ENCODE measurements at regions not wholly inside any gene's neighbourhood (a gene's known extent, or its start where the extent isn't known, plus 50 kb on each side); places are given as distances from the start of the nearest gene placed in this dataset.
A peak's percentile ranks its signal among the peaks of the same experiment; 100 is the strongest.

- DNase-seq (ENCODE audit: low read depth): no peak
- TF ChIP-seq, protein P1, sequence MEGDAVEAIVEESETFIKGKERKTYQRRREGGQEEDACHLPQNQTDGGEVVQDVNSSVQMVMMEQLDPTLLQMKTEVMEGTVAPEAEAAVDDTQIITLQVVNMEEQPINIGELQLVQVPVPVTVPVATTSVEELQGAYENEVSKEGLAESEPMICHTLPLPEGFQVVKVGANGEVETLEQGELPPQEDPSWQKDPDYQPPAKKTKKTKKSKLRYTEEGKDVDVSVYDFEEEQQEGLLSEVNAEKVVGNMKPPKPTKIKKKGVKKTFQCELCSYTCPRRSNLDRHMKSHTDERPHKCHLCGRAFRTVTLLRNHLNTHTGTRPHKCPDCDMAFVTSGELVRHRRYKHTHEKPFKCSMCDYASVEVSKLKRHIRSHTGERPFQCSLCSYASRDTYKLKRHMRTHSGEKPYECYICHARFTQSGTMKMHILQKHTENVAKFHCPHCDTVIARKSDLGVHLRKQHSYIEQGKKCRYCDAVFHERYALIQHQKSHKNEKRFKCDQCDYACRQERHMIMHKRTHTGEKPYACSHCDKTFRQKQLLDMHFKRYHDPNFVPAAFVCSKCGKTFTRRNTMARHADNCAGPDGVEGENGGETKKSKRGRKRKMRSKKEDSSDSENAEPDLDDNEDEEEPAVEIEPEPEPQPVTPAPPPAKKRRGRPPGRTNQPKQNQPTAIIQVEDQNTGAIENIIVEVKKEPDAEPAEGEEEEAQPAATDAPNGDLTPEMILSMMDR (conservative IDR thresholded peaks at IDR 0.05; ENCODE audit: low read depth, low read length): no peak
- no peak overlapping the region for H3K4me3 ChIP-seq (ENCODE audit: low read depth, low read length)
Observed at GRCh38 chr2:174670446-174670845, 72.8 kb upstream of the WIPF1 start.

DNA sequence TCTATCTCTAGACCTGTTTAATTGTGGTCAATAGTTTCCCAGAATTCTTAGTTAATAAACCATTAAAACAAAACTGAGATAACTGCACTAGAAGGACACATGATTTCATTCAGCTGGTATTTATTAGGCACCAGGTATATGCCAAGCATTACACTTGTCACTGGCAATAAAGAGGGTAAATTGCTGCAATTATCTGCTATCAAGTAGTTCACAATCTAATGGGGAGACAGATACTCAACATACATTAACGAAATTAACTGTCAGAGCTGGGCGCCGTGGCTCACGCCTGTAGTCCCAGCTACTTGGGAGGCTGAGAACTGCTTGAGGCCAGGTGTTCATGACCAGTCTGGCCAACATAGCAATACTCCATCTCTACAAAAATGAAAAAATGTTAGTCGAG, 71.7 kb upstream of the WIPF1 start:
- no peak for DNase-seq (ENCODE audit: low read depth)
- H3K4me3 ChIP-seq (ENCODE audit: low read depth, low read length): no peak overlapping the region
- TF ChIP-seq, protein P1 (conservative IDR thresholded peaks at IDR 0.05; ENCODE audit: low read depth, low read length): no peak

DNA sequence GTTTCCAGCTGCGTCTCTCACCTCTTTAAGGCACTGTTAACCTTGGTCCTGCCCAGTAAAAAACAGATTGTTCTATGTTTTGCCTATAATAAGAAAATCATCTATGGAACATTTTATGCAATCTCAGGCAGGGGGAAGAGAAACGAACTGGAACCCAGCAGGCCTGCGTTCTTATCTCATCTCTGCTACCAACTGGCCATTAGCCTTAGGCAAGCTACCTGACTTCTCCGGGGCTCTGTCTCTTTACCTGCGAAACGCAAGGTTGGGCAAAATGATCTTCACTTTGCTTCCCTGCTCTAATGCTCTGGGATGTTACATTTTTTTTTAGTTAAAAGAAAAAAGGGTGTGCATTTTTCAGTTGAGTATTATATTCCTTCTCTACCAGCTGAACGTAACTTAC, 70.5 kb upstream of the WIPF1 start:
- TF ChIP-seq, protein P1 (conservative IDR thresholded peaks at IDR 0.05; ENCODE audit: low read depth, low read length): no peak
- DNase-seq (ENCODE audit: low read depth): no peak
- H3K4me3 ChIP-seq (ENCODE audit: low read depth, low read length): no peak overlapping the region

DNA sequence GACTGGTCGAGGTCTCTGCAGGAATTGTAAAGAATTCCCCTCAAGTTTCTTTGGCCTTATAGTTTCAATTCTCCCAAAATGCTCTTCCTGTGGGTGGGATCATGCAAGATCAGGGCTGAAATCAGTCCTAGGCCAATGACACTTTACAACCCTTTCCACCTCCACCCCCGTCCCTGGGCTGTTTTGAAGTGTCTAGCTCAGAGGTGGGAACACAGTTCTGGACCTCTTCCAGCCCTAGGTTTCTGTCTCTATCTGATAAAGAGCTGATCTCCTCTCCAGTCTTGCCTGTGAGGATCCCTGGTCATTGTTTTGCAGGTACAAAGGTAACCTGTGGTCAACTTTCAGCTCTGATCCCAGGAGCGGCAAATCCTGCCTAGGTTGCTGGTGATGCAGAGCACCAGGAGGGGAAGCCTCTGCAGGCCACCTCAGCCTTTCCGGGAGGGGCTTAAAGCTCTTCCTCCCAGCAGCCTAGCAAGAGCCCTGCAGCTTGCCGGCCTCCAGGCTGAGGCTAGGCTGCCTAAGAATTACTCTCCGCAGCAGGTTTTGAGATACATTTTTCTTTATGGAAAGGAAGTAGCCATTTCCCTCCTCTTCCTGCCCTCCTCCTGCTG, 69.8 kb upstream of the WIPF1 start:
- TF ChIP-seq, protein P1 (conservative IDR thresholded peaks at IDR 0.05; ENCODE audit: low read depth, low read length): no peak
- DNase-seq (ENCODE audit: low read depth): no peak
- no peak overlapping the region for H3K4me3 ChIP-seq (ENCODE audit: low read depth, low read length)

DNA sequence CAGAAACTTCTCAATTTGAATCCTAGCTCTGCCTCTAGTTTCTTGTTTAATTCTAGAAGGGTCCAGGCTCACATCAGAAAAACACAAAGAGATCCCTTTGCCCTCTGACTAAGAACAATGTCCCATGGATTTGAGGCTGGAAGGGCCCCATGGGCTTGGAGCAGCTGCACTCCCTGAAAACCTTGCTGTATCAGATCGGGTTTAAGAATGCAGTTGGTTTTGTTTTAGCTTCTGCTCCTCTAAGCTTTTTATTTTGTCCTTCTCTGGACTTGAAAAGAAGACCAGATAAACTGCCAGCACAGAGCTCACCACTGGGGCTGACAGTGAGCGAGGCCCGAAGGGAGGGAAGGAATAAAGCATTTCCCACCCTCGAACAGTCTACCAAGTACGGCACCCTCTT, 69.2 kb upstream of the WIPF1 start:
- no peak overlapping the region for H3K4me3 ChIP-seq (ENCODE audit: low read depth, low read length)
- DNase-seq (ENCODE audit: low read depth): no peak
- TF ChIP-seq, protein P1 (conservative IDR thresholded peaks at IDR 0.05; ENCODE audit: low read depth, low read length): peak; percentile 13

GRCh38 chr2:174666312-174666711, 68.7 kb upstream of the WIPF1 start:
- TF ChIP-seq, protein P1 (conservative IDR thresholded peaks at IDR 0.05; ENCODE audit: low read depth, low read length): no peak
- no peak for DNase-seq (ENCODE audit: low read depth)
- H3K4me3 ChIP-seq (ENCODE audit: low read depth, low read length): no peak overlapping the region

DNA sequence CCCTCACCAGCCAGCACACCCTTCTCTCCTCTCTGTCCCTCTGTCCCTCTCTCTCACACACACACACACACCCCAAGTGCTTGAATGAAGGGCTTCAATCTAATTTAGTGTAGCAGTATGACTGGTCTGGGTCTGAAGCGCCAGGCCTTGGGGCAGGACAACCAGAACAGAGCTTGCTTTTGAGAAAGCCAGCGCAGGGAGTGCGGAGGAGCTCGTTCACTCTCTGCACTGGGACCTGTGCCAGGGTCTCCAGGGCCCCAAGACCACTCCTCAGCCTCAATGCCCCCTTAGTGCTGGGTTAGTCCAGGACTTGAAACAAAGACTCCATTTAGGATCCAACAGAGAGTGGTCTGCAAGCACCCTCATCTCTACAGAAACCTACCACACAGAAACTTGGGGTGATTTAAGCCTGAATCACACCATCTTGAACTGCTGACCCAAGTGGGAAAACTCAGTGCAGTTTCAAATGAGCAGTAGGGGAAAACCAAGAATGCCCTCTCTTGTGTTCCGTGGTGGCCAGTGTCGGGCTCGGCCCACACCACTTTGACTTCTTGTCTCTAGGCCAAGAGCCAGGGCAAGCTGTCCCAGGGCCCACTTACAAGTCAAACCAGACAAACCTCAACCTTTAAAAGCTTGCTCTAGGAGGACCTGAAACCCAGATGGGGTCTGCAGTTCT, 66.6 kb upstream of the WIPF1 start:
- H3K4me3 ChIP-seq (ENCODE audit: low read depth, low read length): no peak overlapping the region
- TF ChIP-seq, protein P1 (conservative IDR thresholded peaks at IDR 0.05; ENCODE audit: low read depth, low read length): no peak
- DNase-seq (ENCODE audit: low read depth): no peak
